ENCODE measurements at regions not wholly inside any gene's neighbourhood (a gene's known extent, or its start where the extent isn't known, plus 50 kb on each side); places are given as distances from the start of the nearest gene placed in this dataset.

GRCh38 chr2:40877734-40878288 lies 425.9 kb upstream of the SLC8A1 start:
- Histone ChIP-seq H3K27ac (no peak overlapping the region), H3K4me3 (no peak overlapping the region)

DNA sequence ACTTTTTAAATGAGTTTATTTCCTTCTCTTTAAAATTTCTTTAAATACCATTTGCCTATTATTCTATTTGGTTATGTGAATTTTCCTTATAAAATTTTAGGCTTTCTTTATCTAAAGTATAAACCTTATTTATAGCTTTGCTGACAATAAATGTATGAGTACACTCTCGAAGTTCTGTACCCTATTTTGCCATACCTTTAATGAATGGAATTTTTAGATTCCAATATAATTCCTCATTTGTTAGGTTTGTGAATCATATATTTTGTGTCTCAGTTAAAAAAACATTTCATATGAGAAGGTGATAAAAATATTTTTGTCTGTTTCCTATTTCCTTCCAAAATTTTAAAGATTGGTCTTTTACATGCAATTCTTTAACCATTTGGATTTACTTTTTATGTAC lies 427.4 kb upstream of the SLC8A1 start:
- no peak overlapping the region for H3K4me3 ChIP-seq
- H3K27ac ChIP-seq, result no peak overlapping the region

DNA sequence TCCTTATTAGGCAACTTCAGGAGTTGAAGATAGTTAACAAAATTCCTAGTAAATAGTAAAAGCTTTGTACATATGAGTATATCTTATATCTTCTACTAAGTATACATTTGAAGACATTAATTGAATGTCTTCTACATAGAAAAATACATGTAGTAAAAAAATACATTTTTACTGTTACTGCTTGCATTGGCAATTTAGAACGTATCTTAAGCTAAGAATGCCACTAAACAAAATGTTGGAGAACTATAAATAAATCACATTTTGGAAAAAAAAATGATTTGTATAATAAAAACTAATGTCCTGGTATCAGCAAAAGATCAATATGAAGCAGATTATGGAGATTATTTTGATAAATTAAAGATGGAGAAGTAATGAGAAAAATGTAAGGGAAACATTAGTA lies 434.2 kb upstream of the SLC8A1 start:
- Histone ChIP-seq H3K4me3 (no peak overlapping the region), H3K27ac (no peak overlapping the region)

DNA sequence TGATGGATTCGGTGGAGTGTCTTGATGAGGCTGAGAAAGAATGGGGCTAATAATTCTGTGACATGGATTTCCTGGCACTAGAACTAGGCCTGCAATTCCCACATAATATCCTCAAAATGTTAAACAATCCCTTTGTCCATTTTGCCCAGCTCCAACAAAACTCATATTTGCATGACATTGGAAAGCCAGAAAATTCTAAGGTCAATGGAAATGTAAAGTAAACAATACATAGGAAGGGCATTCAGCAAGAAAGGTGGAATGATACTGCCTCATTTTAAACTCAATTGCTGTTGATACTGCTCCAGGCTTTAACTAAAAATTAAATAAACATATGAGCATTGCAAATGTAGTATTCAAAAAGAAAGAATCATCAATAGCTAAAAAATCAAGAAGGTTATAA lies 434.8 kb upstream of the SLC8A1 start:
- Histone ChIP-seq H3K27ac (no peak overlapping the region), H3K4me3 (no peak overlapping the region)

DNA sequence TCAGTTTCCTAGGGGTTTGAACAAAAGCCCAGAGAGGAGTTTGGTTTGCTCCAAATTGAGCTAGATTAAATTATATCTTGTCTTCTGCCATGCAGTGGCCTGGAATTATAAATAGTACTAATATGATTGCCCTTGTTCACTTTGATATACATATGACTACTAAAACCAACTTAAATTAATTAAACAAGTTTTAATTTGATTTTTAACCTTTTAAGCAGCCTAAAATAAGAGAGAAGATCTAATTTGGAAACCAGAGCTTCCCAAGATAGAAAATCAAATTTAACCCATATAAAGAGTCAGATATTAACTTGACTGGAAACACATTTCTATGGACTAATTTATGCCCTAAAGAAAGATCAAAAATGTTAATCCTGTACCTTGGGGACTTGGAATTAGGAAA lies 444.5 kb upstream of the SLC8A1 start:
- Histone ChIP-seq H3K4me3 (no peak overlapping the region), H3K27ac (no peak overlapping the region)

GRCh38 chr2:40914666-40915065 lies 462.8 kb upstream of the SLC8A1 start:
- H3K27ac ChIP-seq, result no peak overlapping the region
- H3K4me3 ChIP-seq, result no peak overlapping the region

- no peak overlapping the region for H3K4me3 ChIP-seq
- no peak overlapping the region for H3K27ac ChIP-seq
These were observed 463.8 kb upstream of the SLC8A1 start for GRCh38 chr2:40915651-40916050.

DNA sequence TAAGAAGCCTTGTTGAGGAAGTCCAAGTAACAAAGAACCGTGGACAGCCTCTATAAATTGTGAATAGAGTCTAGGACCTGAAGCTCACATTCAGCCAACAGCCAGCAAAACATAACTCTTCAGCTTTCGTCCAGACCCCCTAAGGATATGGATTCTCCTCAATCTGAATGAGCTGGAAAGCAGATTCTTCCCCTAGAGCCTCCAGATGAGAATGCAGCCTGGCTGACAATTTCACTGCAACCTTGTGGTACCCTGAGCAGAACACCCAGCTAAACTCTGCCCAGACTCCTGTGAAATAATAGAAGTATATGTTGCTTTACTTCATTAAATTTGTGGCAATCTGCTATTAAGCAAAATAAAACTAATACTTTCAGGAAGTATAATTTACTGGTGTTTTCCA lies 483.5 kb upstream of the SLC8A1 start:
- no peak overlapping the region for H3K4me3 ChIP-seq
- H3K27ac ChIP-seq, result no peak overlapping the region

- no peak overlapping the region for H3K27ac ChIP-seq
- no peak overlapping the region for H3K4me3 ChIP-seq
These were observed 485.4 kb upstream of the SLC8A1 start for GRCh38 chr2:40937284-40937683.

- no peak overlapping the region for H3K27ac ChIP-seq
- H3K4me3 ChIP-seq, result no peak overlapping the region
These were observed 501.5 kb upstream of the SLC8A1 start for GRCh38 chr2:40953341-40953740.

- Histone ChIP-seq H3K27ac (no peak overlapping the region), H3K4me3 (no peak overlapping the region)
These were observed 503.2 kb upstream of the SLC8A1 start for GRCh38 chr2:40955042-40955441.

DNA sequence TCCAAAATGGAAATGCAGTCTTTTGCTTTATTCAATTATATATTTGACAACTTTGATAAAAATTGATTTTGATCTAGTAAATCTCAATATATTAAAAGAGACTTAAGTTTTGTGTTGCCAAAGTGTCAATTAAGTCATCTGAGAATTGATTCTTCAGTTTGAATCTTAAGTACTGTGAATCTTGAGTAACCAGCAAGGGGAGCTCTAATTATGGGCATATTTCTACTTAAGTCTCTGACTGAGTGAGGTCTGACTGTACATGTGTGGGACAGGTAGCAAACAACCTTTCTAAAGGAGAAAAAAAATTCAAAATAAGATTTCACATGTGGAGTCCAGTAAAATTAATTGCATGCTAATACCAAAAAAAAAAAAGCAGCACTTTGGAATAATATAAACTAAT lies 503.7 kb upstream of the SLC8A1 start:
- no peak overlapping the region for H3K4me3 ChIP-seq
- H3K27ac ChIP-seq, result no peak overlapping the region

DNA sequence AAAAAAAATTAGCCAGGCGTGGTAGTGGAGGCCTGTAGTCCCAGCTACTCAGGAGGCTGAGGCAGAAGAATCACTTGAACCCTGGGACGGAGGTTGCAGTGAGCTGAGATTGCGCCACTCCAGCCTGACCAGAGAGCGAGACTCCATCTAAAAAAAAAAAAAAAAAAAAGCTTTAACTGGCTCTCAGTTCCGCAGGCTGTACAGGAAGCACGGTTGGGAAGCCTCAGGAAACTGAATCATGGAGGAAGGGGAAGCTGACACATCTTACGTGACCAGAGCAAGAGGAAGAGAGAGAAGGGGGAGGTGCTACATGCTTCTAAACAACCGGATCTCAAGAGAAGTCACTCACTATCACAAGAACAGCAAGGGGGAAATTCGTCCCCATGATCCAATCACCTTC lies 505.6 kb upstream of the SLC8A1 start:
- Histone ChIP-seq H3K27ac (no peak overlapping the region), H3K4me3 (no peak overlapping the region)

DNA sequence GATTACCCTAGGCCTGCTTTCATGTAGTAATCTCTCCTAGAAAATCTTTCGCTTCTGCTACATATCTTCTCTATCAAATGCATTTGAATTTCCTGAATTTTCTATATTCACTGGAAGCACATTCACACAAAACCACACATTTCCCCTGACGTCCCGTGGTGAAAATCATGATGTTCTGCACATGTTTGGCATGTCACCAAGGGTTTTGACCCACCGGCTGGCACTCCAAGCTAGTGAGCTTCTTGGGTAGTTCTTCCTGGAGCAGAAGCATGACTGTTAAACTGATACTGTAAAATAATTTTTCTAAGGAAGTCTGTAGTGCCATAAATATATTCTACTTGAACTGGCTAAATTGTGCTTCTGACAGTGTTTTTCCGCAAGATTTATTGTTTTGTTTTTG lies 510.1 kb upstream of the SLC8A1 start:
- Histone ChIP-seq H3K27ac (no peak overlapping the region), H3K4me3 (no peak overlapping the region)

DNA sequence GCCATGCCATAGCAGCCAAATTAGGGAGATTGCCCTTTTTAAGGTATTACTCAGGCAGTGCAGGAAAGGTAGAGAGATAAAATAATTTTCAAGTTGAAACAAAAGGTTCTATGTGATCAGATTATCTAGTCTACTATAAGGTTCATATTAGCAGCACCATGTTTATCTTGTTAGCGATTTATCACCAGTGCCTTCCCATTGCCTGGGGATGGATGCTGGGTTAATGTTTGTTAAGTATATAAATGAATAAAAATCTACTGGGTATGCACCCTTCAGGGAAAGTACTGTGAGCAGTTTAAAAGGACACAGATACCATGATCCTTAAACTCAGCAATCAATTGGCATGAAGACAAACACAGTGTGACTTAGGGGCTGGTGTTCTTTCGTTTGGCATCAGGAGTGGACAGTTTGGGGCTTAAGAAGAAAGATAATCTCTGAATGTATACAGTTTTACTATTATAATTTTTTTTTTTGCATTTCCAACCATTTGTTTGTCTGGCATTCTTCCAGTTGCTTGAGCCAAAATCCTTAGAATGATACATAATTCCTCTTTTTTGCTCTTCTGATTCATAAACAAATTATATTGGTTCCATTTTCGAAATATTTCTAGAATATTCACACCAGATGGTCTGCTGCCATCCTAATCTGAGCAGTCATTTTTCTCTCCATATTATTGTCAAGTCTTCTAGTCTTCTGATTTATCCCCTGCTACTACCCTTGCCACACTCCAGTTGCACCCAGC lies 512.8 kb upstream of the SLC8A1 start:
- H3K4me3 ChIP-seq, result no peak overlapping the region
- no peak overlapping the region for H3K27ac ChIP-seq

- Histone ChIP-seq H3K4me3 (no peak overlapping the region), H3K27ac (no peak overlapping the region)
These were observed 515.6 kb upstream of the SLC8A1 start for GRCh38 chr2:40967451-40967850.

GRCh38 chr2:40975151-40975550 lies 523.3 kb upstream of the SLC8A1 start:
- Histone ChIP-seq H3K4me3 (no peak overlapping the region), H3K27ac (no peak overlapping the region)

DNA sequence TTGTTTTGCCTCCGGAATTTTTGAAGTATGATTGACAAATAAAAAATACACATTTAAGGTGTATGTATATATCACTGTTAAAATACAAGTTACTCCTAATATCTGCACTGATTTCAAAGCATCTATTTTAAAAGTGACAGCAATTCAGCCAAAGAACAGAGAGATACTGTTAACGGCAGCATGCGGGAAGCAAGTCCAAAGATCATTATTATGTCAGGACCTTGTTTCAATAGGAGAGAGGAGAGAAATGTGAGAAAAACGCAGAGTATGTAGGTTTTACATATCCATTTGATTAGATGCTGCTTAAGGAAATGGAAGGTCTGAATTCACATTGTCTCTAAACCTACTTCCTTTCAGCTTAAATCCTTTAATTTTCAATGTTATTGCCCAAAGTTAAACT lies 545.5 kb upstream of the SLC8A1 start:
- Histone ChIP-seq H3K27ac (no peak overlapping the region), H3K4me3 (no peak overlapping the region)

DNA sequence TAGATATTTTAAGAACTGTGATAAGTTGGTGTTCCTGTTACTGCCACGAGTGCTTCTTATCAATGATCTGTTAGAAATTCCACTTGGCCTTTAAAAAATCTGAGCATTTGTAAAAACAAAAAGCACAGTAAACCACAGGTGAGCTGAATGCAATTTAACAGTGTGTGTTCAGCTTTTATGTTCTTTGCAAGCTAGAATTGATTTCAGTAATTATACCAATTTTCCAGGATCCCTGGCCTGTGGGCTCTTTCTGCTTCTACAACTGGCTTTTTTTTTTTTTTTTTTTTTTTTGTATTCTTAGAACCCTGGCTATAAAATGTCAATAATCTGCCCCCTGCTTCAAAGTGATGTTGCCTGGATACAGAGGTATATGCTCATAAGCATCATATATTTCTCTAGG lies 548.5 kb upstream of the SLC8A1 start:
- Histone ChIP-seq H3K4me3 (no peak overlapping the region), H3K27ac (no peak overlapping the region)

- Histone ChIP-seq H3K4me3 (no peak overlapping the region), H3K27ac (no peak overlapping the region)
These were observed 549.0 kb upstream of the SLC8A1 start for GRCh38 chr2:41000906-41001305.

- Histone ChIP-seq H3K4me3 (no peak overlapping the region), H3K27ac (no peak overlapping the region)
These were observed 552.8 kb upstream of the SLC8A1 start for GRCh38 chr2:41004700-41005099.

- no peak overlapping the region for H3K27ac ChIP-seq
These were observed 568.5 kb upstream of the SLC8A1 start for GRCh38 chr2:41020358-41020757.

More at GRCh38 chr2:41020358-41020757, 568.5 kb upstream of the SLC8A1 start:
- H3K4me3 ChIP-seq, result no peak overlapping the region

Measured in skin epidermis (tissue), 12 donors.